HG03103 (cell line): ENCODE measurements at regions not wholly inside any gene's neighbourhood (a gene's known extent, or its start where the extent isn't known, plus 50 kb on each side); places are given as distances from the start of the nearest gene placed in this dataset.

Experiments used
- ATAC-seq: cut with Tn5 transposase; IDR thresholded peaks from one replicate; pipeline ENCODE4 v1.9.1; 2021; ENCODE audit warnings: low read depth; ENCODE audit not compliant: unreplicated experiment

GRCh38 chr2:234666911-234667310 lies 170.0 kb upstream of the ARL4C start:
- ATAC-seq, result no peak

DNA sequence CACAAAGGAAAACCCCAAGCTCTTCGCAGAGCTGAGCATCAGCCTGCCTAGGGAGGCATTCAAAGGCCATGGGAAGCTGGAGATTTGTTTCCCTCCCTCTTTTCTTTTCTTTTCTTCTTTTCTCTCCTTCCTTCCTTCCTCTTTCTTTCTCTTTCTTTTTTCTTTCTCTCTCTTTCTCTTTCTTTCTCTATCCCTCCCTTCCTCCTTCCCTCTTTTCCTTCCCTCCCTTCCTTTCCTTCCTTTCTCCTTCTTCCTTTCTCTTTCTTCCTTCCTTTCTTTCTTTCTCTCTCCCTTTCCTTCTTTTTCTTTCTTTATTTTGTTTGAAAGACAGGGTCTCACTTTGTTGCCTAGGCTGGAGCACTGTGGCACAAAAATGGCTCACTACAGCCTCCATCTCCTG lies 168.4 kb upstream of the ARL4C start:
- ATAC-seq, result no peak

GRCh38 chr2:234661849-234662248 lies 165.0 kb upstream of the ARL4C start:
- no peak for ATAC-seq

DNA sequence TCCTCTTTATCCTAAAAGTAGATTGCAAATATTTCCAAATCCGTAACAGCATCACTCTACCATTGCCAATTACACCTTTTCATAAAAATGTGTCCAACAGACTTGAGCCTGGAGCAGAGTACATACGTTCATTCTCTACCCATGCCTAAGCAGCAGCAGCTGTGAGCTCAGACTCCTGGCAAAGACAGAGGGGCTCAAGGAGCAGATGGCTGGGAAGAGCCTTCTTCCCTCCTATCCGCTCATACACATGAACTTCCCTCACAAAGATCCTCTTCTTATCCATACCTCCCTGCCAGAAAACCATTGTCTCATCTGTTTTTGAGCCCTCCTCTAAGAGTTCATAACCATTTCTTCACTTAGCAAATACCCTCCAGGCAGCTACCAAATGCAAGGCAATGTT lies 164.3 kb upstream of the ARL4C start:
- no peak for ATAC-seq

GRCh38 chr2:234655706-234656105 lies 158.8 kb upstream of the ARL4C start:
- no peak for ATAC-seq

GRCh38 chr2:234650911-234651310 lies 154.0 kb upstream of the ARL4C start:
- ATAC-seq, result no peak

GRCh38 chr2:234649951-234650350 lies 153.1 kb upstream of the ARL4C start:
- ATAC-seq, result no peak

GRCh38 chr2:234643407-234643806 lies 146.5 kb upstream of the ARL4C start:
- no peak for ATAC-seq

- no peak for ATAC-seq
These were observed 144.2 kb upstream of the ARL4C start for GRCh38 chr2:234641086-234641485.

DNA sequence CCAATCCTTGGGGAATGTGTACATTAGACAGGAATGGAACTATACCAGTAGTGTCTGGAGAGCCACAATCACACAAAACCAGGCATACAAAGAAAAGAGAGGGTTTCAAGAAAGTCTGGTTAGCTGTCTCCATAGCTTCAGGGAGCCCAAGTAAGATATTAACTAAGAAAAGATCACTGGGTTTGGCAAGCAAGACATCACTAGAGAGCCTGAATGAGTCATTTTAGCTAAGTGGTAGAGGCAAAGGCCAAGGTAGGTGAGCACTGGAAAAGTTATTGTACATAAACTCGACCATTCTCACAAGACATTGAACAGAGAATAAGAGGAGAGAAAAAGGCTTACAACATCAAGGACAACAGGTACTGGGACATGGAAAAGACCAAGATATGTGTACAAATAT lies 143.8 kb upstream of the ARL4C start:
- ATAC-seq, result no peak

DNA sequence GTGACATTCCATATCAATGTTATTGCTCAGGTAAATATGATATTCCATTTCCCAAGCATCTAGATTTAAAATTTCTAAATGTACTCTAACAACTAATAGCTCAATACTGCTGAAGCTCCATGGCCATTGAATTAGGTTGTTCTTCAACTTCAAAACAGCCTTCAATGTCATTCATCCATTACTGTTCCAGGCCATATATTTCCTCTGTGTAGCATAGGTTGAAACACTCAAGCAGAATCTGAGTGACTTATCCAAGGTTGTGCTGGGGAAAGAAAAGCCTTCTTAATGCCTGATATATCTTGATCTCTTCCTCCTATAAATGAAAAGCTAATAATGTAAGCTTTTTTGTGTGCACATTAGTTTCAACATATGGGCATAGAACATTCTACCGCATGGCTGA lies 142.1 kb upstream of the ARL4C start:
- ATAC-seq, result no peak

DNA sequence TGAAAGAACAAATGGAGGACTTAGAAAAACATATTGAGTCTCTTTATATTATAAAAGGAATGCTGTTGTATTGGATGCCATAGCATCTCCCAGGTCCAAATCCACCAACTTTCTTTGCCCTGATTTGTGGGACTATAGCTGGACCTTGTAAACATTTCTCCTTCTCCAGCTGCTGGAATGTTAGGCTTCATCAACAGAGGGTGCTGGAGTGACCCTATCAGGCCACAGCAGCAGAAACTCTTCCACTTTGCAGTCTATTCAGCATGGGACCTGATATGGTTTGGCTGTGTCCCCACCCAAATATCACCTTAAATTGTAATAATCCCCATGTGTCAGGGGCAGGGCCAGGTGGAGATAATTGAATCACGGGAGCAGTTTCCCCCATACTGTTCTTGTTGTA lies 138.4 kb upstream of the ARL4C start:
- ATAC-seq, result no peak

DNA sequence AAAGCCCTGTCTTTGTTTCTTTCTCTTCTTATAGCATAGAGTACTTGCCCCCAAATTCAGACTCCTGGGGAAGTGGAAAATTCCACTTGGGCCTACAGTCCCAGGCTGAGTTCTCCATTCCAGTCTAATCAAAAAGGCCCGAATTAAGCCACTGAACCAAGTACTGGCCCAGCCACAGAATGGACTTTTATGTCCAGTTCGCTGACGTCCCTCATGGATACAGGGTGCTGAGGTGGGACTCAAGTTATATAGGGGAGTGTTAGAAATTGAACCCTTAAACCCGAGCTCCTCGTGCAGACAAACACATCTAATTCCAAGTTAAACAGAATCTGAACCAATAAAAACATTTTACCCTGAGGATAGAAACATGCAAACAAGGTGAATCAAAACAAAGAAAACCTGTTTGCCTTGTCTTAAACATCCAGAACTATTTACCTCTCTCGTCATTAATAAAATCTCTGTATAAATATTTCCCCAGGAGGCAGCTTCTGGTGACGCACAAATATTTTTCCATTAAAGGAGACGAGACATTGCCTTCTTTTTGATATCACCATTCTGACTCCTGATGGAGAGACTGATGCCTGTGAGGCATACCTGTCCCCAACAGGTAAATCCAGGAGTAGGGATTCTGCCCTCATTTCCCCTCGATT lies 136.8 kb upstream of the ARL4C start:
- no peak for ATAC-seq

GRCh38 chr2:234632527-234633391 lies 135.9 kb upstream of the ARL4C start:
- no peak for ATAC-seq

DNA sequence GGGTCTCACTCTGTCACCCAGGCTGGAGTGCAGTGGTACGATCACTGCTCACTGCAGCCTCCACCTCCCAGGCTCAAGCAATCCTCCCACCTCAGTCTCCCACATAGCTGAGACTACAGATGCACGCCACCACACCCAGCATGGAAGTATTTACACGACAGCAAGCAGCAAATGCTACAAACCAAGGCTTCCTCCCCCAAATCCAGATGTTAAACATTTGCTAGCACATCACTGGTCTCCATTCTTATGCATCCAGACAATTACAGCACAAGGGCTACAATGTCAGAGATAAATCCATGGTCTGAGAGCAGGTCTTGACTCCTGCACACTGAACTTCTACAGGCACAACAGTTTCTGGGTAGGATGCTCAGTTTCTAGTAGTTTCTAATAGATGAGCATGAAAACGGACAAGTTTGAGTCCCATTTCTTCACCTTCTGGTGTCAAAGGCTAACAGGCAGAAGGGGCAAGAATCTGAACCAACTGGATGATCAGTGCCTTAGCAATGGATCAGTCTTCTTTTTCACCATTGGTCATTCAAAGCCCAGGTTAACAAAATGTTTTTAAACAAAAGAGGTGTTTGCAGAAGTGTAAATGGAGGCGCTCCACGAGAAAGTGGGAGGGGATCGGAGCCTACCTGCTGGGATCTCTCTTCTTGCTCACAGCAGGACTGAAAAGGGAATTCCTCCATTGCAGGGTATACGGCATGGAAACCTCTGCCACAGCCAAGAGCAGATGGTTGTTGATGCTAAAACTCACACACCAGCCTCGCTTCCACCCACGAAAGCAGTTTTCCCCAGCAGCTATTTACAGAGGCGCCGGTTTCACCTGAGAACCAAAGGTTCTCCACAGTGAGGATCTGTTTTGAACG lies 135.0 kb upstream of the ARL4C start:
- ATAC-seq, result no peak

DNA sequence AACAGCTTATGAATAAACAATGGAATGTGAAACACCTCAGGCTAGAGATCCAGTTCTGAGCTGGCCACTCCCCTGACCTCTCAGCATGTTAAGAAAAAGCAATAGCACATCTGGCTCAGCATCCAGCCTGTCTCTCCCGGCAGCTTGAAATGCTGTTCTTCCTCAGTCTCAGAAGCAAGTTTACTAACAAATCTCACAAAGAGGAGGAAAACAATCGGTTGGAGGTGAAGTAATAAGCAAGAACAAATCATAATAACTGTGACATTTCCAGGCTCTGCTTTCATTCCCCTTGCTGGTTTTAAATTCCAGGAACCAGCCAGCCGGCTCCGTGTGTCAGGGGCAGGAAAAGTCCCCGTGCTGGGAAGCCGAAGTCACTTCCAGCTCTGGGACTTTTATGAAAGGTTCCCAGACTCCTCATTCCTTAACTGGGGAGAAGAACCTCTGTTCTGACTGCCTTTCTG lies 133.9 kb upstream of the ARL4C start:
- ATAC-seq, result no peak

GRCh38 chr2:234629596-234629995 lies 132.7 kb upstream of the ARL4C start:
- ATAC-seq, result no peak

- ATAC-seq, result no peak
These were observed 132.1 kb upstream of the ARL4C start for GRCh38 chr2:234628953-234629352.

- ATAC-seq, result no peak
These were observed 130.4 kb upstream of the ARL4C start for GRCh38 chr2:234627308-234627707.

DNA sequence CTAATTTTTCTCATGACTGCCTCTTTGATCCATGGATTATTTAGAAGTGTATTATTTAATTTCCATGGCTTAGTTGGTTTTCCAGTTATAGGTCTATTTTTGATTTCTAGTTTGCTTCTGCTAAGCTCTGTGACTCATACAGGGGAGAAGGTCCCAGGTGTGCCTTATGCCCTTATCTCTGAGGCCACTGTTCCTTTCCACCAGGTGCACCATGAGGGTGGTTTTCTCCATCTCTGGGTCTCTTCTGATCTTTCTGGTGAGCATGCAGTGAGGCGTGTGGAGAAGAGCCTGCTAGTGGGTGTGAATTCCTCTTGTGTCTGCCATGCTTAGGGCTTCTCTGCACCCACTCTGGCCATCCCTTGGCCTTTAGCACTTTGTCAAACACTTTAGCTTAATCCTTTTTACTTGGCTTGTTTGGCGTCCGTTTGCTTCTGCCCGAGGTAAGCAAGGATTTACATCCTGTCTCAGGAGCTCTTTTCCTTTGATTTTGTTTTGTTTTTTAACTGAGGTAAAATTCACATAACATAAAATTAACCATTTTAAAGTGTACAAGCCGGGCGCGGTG lies 129.8 kb upstream of the ARL4C start:
- ATAC-seq, result no peak
